H9 (cell line): ENCODE measurements at regions not wholly inside any gene's neighbourhood (a gene's known extent, or its start where the extent isn't known, plus 50 kb on each side); places are given as distances from the start of the nearest gene placed in this dataset.

Source experiments
- DNase-seq: peaks from one replicate; pipeline ENCODE4 v3.0.0-alpha.2; 2017
- H2AFZ ChIP-seq: one replicate; pipeline ENCODE4 v1.6.1; 2013; ENCODE audit warnings: mild to moderate bottlenecking, low read length, control low read depth, moderate library complexity
- H2AK5ac ChIP-seq: 2 replicates; pipeline ENCODE4 v1.6.1; 2013; ENCODE audit warnings: low read length, control low read depth, mixed read lengths; ENCODE audit not compliant: insufficient read length
- H2BK120ac ChIP-seq: one replicate; pipeline ENCODE4 v1.6.1; 2013; ENCODE audit warnings: low read depth, mild to moderate bottlenecking, low read length, control low read depth, inconsistent platforms; ENCODE audit not compliant: poor library complexity, severe bottlenecking
- H2BK12ac ChIP-seq: 2 replicates; pipeline ENCODE4 v1.6.1; 2013; ENCODE audit warnings: low read length, control low read depth, mixed read lengths, low read depth; ENCODE audit not compliant: insufficient read length
- H2BK15ac ChIP-seq: 2 replicates; pipeline ENCODE4 v1.6.1; 2013; ENCODE audit warnings: low read depth, low read length, control low read depth
- H2BK20ac ChIP-seq: one replicate; pipeline ENCODE4 v1.6.1; 2013; ENCODE audit warnings: low read depth, mild to moderate bottlenecking, low read length, control low read depth, inconsistent platforms; ENCODE audit not compliant: poor library complexity, severe bottlenecking
- H2BK5ac ChIP-seq: 2 replicates; pipeline ENCODE4 v1.6.1; 2013; ENCODE audit warnings: low read length, control low read depth, mixed read lengths; ENCODE audit not compliant: insufficient read length
- H3K14ac ChIP-seq: 2 replicates; pipeline ENCODE4 v1.6.1; 2013; ENCODE audit warnings: low read length, control low read depth; ENCODE audit not compliant: insufficient read depth
- H3K18ac ChIP-seq: 2 replicates; pipeline ENCODE4 v1.6.1; 2013; ENCODE audit warnings: low read depth, mild to moderate bottlenecking, mixed read lengths, low read length, control low read depth; ENCODE audit not compliant: insufficient read length
- H3K23ac ChIP-seq: 2 replicates; pipeline ENCODE4 v1.6.1; 2013; ENCODE audit warnings: low read length, control low read depth, mixed read lengths, low read depth; ENCODE audit not compliant: insufficient read length
- H3K23me2 ChIP-seq: 2 replicates; pipeline ENCODE4 v1.6.1; 2013; ENCODE audit warnings: low read depth, mild to moderate bottlenecking, mixed read lengths, low read length, control low read depth; ENCODE audit not compliant: insufficient read length, poor library complexity, severe bottlenecking
- H3K27ac ChIP-seq: 2 replicates; pipeline ENCODE4 v1.5.1; 2013; ENCODE audit warnings: low read length, control low read depth, mixed read lengths, low read depth; ENCODE audit not compliant: insufficient read length
- H3K27me3 ChIP-seq: 2 replicates; pipeline ENCODE4 v1.6.1; 2013; ENCODE audit warnings: low read length, control low read depth, inconsistent platforms; ENCODE audit not compliant: insufficient read depth
- H3K4ac ChIP-seq: 2 replicates; pipeline ENCODE4 v1.6.1; 2013; ENCODE audit warnings: low read depth, mild to moderate bottlenecking, control low read depth, inconsistent platforms, low read length, moderate library complexity
- H3K4me1 ChIP-seq: 2 replicates; pipeline ENCODE4 v1.6.1; 2013; ENCODE audit warnings: low read length, control low read depth, inconsistent platforms; ENCODE audit not compliant: insufficient read depth
- H3K4me2 ChIP-seq: 2 replicates; pipeline ENCODE4 v1.6.1; 2013; ENCODE audit warnings: low read length, control low read depth, mixed read lengths; ENCODE audit not compliant: insufficient read length, insufficient read depth
- H3K56ac ChIP-seq: 2 replicates; pipeline ENCODE4 v1.6.1; 2013; ENCODE audit warnings: low read depth, mild to moderate bottlenecking, mixed read lengths, low read length, control low read depth; ENCODE audit not compliant: insufficient read length
- H3K79me1 ChIP-seq: 2 replicates; pipeline ENCODE4 v1.6.1; 2013; ENCODE audit warnings: low read depth, mild to moderate bottlenecking, moderate library complexity, low read length, control low read depth, inconsistent platforms; ENCODE audit not compliant: insufficient read depth, poor library complexity, severe bottlenecking
- H3K79me2 ChIP-seq: 2 replicates; pipeline ENCODE4 v1.6.1; 2013; ENCODE audit warnings: low read length, control low read depth, inconsistent platforms; ENCODE audit not compliant: insufficient read depth
- H3K9ac ChIP-seq: 2 replicates; pipeline ENCODE4 v1.6.1; 2013; ENCODE audit warnings: low read length, control low read depth, mixed read lengths; ENCODE audit not compliant: insufficient read length; ENCODE audit errors: extremely low read depth
- H3K9me3 ChIP-seq: one replicate; pipeline ENCODE4 v1.6.1; 2013; ENCODE audit warnings: low read depth, low read length, inconsistent platforms; ENCODE audit not compliant: control insufficient read depth
- H3T11ph ChIP-seq: one replicate; pipeline ENCODE4 v1.6.1; 2013; ENCODE audit warnings: mild to moderate bottlenecking, low read length, control low read depth, inconsistent platforms
- H4K20me1 ChIP-seq: one replicate; pipeline ENCODE4 v1.6.1; 2013; ENCODE audit not compliant: control insufficient read depth, insufficient read length, insufficient read depth
- H4K5ac ChIP-seq: 2 replicates; pipeline ENCODE4 v1.6.1; 2013; ENCODE audit warnings: low read depth, mild to moderate bottlenecking, mixed read lengths, low read length, control low read depth; ENCODE audit not compliant: insufficient read length
- H4K8ac ChIP-seq: replicated peaks from 2 replicates; pipeline ENCODE4 v1.6.1; 2013; ENCODE audit warnings: low read length, control low read depth, mixed read lengths, low read depth; ENCODE audit not compliant: insufficient read length
- H4K91ac ChIP-seq: 2 replicates; pipeline ENCODE4 v1.6.1; 2013; ENCODE audit warnings: low read depth, mild to moderate bottlenecking, moderate library complexity, mixed read lengths, low read length, control low read depth; ENCODE audit not compliant: insufficient read length
- H3K27ac Mint-ChIP-seq, 3 experiments: 2 replicates in 2 of 3; 3 replicates in 1 of 3; pipeline ENCODE4 v1.8.0; 2020 to 2021; ENCODE audit warnings: mixed read lengths in 3 of 3, mild to moderate bottlenecking in 1 of 3, moderate library complexity in 1 of 3
- H3K27me3 Mint-ChIP-seq: 2 replicates; pipeline ENCODE4 v1.8.0; 2021; ENCODE audit warnings: low read depth, mild to moderate bottlenecking, moderate library complexity, mixed read lengths
- H3K36me3 Mint-ChIP-seq, 3 experiments: 2 replicates in 2 of 3; 3 replicates in 1 of 3; pipeline ENCODE4 v1.8.0; 2020 to 2021; ENCODE audit warnings: low read depth in 3 of 3, mixed read lengths in 3 of 3; ENCODE audit not compliant: insufficient read depth in 1 of 3
- H3K4me1 Mint-ChIP-seq, 2 experiments: 2 replicates each; pipeline ENCODE4 v1.8.0; 2020; ENCODE audit warnings: mixed read lengths in 2 of 2
- H3K4me3 Mint-ChIP-seq, 2 experiments: 2 replicates in 1 of 2; 3 replicates in 1 of 2; pipeline ENCODE4 v1.8.0; 2020 to 2021; ENCODE audit warnings: mild to moderate bottlenecking in 2 of 2, mixed read lengths in 2 of 2, moderate library complexity in 1 of 2
- H3K9me3 Mint-ChIP-seq, 2 experiments: 2 replicates in 1 of 2; 3 replicates in 1 of 2; pipeline ENCODE4 v1.8.0; 2020; ENCODE audit warnings: mild to moderate bottlenecking in 2 of 2, mixed read lengths in 2 of 2, moderate library complexity in 1 of 2
- WGBS: extraction: QIAGEN DNeasy Blood & Tissue Kit; methylation state at CpG from one replicate; pipeline ENCODE4 v1.1.7; 2013; ENCODE audit warnings: missing lambda C conversion rate, low lambda C conversion rate, mixed read lengths; ENCODE audit not compliant: insufficient read length; ENCODE audit errors: extremely low coverage; 5-methylcytosine and 5-hydroxymethylcytosine counted together
- TF ChIP-seq, protein P1 (sequence below): fragments of 200-600 bp; sonication (generic); conservative IDR thresholded peaks from 3 replicates; pipeline ENCODE4 v1.8.0; 2021; ENCODE audit warnings: antibody characterized with exemption, mild to moderate bottlenecking

DNA sequence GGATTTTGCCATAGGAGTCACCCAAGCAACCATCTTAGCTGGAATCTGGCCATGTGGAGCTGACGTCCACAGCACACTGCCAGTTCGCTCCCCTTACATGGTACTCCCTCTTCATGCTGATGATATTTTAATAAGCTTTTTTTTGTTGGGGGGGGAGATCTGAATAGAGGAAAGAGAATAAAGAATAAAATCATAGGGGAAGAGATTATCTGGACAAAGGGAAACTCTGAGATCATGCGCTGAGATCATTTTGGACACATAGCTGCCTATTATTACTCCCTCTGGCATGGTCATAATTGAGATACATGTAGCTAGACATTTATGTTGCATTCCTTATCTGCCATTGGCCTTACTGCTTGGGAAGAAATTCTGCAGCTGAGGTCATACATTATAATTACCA, 282.7 kb downstream of the HTR7 start:
- Mint-ChIP-seq H3K4me1 (no peaks in the 10 kb centered on the region), H3K4me3 (no peak overlapping the region), H3K27me3 (no peaks in the 10 kb centered on the region), H3K27ac (no peak overlapping the region), H3K9me3 (no peaks in the 10 kb centered on the region; a peak in 2 of 5 replicates), H3K36me3 (peaks cover 0 to 8% (median 0%) of the 10 kb centered on the region in 3 experiments; a peak in 3 of 7 replicates)
- Histone ChIP-seq H2BK120ac (no peak overlapping the region), H2AFZ (no peak overlapping the region), H3K23me2 (no peaks in the 10 kb centered on the region), H4K20me1 (no peaks in the 10 kb centered on the region), H3K23ac (no peak overlapping the region), H3K14ac (no peak overlapping the region), H3T11ph (no peak overlapping the region), H4K8ac (no peak overlapping the region), H3K79me1 (no peaks in the 10 kb centered on the region), H3K4ac (no peak overlapping the region), H2BK12ac (no peak overlapping the region), H2AK5ac (no peak overlapping the region), H4K91ac (no peak overlapping the region), H3K79me2 (no peaks in the 10 kb centered on the region), H3K4me1 (no peaks in the 10 kb centered on the region), H3K4me2 (no peak overlapping the region), H2BK20ac (no peak overlapping the region), H3K56ac (no peak overlapping the region), H3K18ac (no peak overlapping the region), H3K27ac (no peak overlapping the region), H2BK15ac (no peak overlapping the region), H3K9me3 (no peaks in the 10 kb centered on the region), H2BK5ac (no peak overlapping the region), H3K27me3 (no peaks in the 10 kb centered on the region), H3K9ac (no peak overlapping the region), H4K5ac (no peak overlapping the region)
- no CpG with 5 or more reads among the region's 3 CpGs for WGBS
- TF ChIP-seq, protein P1, sequence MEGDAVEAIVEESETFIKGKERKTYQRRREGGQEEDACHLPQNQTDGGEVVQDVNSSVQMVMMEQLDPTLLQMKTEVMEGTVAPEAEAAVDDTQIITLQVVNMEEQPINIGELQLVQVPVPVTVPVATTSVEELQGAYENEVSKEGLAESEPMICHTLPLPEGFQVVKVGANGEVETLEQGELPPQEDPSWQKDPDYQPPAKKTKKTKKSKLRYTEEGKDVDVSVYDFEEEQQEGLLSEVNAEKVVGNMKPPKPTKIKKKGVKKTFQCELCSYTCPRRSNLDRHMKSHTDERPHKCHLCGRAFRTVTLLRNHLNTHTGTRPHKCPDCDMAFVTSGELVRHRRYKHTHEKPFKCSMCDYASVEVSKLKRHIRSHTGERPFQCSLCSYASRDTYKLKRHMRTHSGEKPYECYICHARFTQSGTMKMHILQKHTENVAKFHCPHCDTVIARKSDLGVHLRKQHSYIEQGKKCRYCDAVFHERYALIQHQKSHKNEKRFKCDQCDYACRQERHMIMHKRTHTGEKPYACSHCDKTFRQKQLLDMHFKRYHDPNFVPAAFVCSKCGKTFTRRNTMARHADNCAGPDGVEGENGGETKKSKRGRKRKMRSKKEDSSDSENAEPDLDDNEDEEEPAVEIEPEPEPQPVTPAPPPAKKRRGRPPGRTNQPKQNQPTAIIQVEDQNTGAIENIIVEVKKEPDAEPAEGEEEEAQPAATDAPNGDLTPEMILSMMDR: no peak
- DNase-seq: no peak
